Panc1 (cell line): ENCODE measurements at regions not wholly inside any gene's neighbourhood (a gene's known extent, or its start where the extent isn't known, plus 50 kb on each side); places are given as distances from the start of the nearest gene placed in this dataset.

Experiments
- ATAC-seq: fragments of 200-7000 bp; cut with Tn5 transposase; 2 replicates; pipeline ENCODE4 v1.9.1; 2020; ENCODE audit warnings: mild to moderate bottlenecking, moderate library complexity
- BruUV-seq: library from RNA; stranded (reverse); fragments of 400-500 nt; replicated peaks from 2 replicates; lab custom pipeline; 2021; lab: Mats Ljungman, UMichigan
- CTCF ChIA-PET: fragments of 300-600 bp; sonication (Branson Sonifier 250); formaldehyde crosslinking; loops from one replicate; lab custom pipeline; 2022; ENCODE audit warnings: antibody characterized with exemption; lab: Charles Lee
- POLR2A ChIA-PET: fragments of 300-600 bp; sonication (Branson Sonifier 250); formaldehyde crosslinking; loops from one replicate; lab custom pipeline; 2022; ENCODE audit warnings: antibody characterized with exemption; lab: Charles Lee
- DNase-seq: peaks from one replicate; pipeline ENCODE4 v3.0.0-alpha.2; 2010; ENCODE audit warnings: low read depth, low spot score
- H3K27ac ChIP-seq: 2 replicates; pipeline ENCODE4 v1.5.1; 2011; ENCODE audit warnings: mild to moderate bottlenecking, low read length, inconsistent platforms
- H3K27me3 ChIP-seq: fragments of 200-500 bp; sonication (Bioruptor generic); 2 replicates; pipeline ENCODE4 v1.6.0; 2014; ENCODE audit warnings: low read length, inconsistent platforms; ENCODE audit not compliant: control insufficient read depth, insufficient read depth
- H3K36me3 ChIP-seq: fragments of 200-500 bp; sonication (Bioruptor generic); 2 replicates; pipeline ENCODE4 v1.5.1; 2014; ENCODE audit warnings: inconsistent platforms, mild to moderate bottlenecking, low read length, moderate library complexity; ENCODE audit not compliant: control insufficient read depth, insufficient read depth
- H3K4me1 ChIP-seq: 2 replicates; pipeline ENCODE4 v1.5.1; 2011; ENCODE audit warnings: inconsistent platforms, mild to moderate bottlenecking, low read length, moderate library complexity; ENCODE audit not compliant: control insufficient read depth, insufficient read depth
- H3K4me3 ChIP-seq, 2 experiments: 2 replicates each; pipeline ENCODE4 v1.5.1; 2011 to 2012; ENCODE audit warnings: low read depth in 2 of 2, low read length in 2 of 2, mild to moderate bottlenecking in 2 of 2, inconsistent platforms in 1 of 2, moderate library complexity in 1 of 2
- H3K9me3 ChIP-seq: fragments of 200-500 bp; sonication (Bioruptor generic); 2 replicates; pipeline ENCODE4 v1.5.1; 2014; ENCODE audit warnings: low read depth, mild to moderate bottlenecking, inconsistent platforms, low read length, moderate library complexity; ENCODE audit not compliant: control insufficient read depth, insufficient read depth
- POLR2AphosphoS5 ChIP-seq: IDR thresholded peaks from 2 replicates; pipeline ENCODE4 v1.6.1; 2012; ENCODE audit warnings: mild to moderate bottlenecking, low read depth, low read length, moderate library complexity
- SIN3A ChIP-seq: IDR thresholded peaks from 2 replicates; pipeline ENCODE4 v1.6.1; 2012; ENCODE audit warnings: low read depth, mild to moderate bottlenecking, low read length, moderate library complexity, borderline replicate concordance; ENCODE audit not compliant: insufficient read depth
- TCF7L2 ChIP-seq: IDR thresholded peaks from 2 replicates; pipeline ENCODE4 v1.6.1; 2011; ENCODE audit warnings: mild to moderate bottlenecking, low read depth, low read length, inconsistent platforms
- in situ Hi-C: cut with HindIII; loops from 2 replicates; pipeline ENCODE4 v1.10.0; 2016; ENCODE audit warnings: low sequenced_read_pairs, low pct_unique_long_range_greater_than_20kb
- intact Hi-C: fragments of 100-400 bp; cut with micrococcal nuclease; formaldehyde crosslinking; loops from one replicate; pipeline ENCODE4 v1.10.0; 2022; ENCODE audit not compliant: unreplicated experiment
- TF ChIP-seq, protein P1 (sequence below), 2 experiments: IDR thresholded peaks; 2 replicates each; pipeline ENCODE4 v1.6.1; 2011 to 2012; ENCODE audit warnings: low read depth in 2 of 2, control low read depth in 1 of 2, low read length in 1 of 2, mild to moderate bottlenecking in 1 of 2, moderate library complexity in 1 of 2; ENCODE audit not compliant: insufficient read depth in 1 of 2
- TF ChIP-seq, protein P2 (sequence below): fragments of 450-650 bp; IDR thresholded peaks from 2 replicates; pipeline ENCODE4 v1.5.1; 2017; ENCODE audit warnings: mild to moderate bottlenecking

DNA sequence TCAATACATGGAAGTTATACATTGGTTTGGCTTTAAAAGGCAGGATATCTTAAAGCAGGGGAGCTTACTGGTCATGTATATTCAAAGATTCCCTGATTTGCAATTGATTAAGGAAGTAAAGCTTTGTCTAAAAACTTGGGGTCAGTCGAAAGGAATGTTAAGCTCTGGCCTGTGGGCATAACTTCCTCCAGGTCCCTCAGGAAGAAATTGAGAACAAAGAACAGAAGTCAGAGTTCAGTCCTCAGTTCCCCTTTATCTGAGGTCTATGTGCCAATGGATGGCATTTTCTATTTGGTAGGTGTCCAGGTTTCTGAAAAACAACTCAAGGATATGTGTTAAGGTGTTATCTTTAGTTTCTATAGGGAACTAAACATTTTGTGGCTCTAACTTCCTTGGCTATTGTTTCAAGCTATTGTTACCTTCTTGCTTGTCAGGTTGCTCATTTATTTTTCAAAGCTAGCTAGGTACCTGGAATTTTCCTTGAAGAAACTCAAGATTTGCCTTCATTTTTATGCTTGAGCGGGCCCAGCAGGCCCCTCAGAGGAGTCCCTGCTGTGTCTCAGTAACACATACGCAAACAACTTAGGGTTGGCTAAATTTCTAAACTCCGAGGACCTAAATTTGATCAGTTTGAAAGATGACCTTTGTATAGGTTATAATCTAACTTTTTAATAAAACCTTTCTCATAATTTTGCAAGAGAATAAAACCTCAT lies 135.0 kb upstream of the UBE2E2 start:
- CTCF ChIA-PET, result no interaction called here
- H3K4me3 ChIP-seq, result no peak overlapping the region
- no peaks in the 10 kb centered on the region for H3K4me1 ChIP-seq
- BruUV-seq, result no TSS peak
- no peak for ATAC-seq
- H3K27ac ChIP-seq, result no peak overlapping the region
- in situ Hi-C loops, result no loop called here
- no peaks in the 10 kb centered on the region for H3K9me3 ChIP-seq
- POLR2A ChIA-PET, result no interaction called here
- H3K27me3 ChIP-seq, result no peaks in the 10 kb centered on the region
- TF ChIP-seq, protein P1, sequence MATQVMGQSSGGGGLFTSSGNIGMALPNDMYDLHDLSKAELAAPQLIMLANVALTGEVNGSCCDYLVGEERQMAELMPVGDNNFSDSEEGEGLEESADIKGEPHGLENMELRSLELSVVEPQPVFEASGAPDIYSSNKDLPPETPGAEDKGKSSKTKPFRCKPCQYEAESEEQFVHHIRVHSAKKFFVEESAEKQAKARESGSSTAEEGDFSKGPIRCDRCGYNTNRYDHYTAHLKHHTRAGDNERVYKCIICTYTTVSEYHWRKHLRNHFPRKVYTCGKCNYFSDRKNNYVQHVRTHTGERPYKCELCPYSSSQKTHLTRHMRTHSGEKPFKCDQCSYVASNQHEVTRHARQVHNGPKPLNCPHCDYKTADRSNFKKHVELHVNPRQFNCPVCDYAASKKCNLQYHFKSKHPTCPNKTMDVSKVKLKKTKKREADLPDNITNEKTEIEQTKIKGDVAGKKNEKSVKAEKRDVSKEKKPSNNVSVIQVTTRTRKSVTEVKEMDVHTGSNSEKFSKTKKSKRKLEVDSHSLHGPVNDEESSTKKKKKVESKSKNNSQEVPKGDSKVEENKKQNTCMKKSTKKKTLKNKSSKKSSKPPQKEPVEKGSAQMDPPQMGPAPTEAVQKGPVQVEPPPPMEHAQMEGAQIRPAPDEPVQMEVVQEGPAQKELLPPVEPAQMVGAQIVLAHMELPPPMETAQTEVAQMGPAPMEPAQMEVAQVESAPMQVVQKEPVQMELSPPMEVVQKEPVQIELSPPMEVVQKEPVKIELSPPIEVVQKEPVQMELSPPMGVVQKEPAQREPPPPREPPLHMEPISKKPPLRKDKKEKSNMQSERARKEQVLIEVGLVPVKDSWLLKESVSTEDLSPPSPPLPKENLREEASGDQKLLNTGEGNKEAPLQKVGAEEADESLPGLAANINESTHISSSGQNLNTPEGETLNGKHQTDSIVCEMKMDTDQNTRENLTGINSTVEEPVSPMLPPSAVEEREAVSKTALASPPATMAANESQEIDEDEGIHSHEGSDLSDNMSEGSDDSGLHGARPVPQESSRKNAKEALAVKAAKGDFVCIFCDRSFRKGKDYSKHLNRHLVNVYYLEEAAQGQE (IDR thresholded peaks at IDR 0.05; ENCODE audit: insufficient read depth in 1 of 2, low read depth in 2 of 2, low read length in 1 of 2), result no peak
- TF ChIP-seq, protein P2, sequence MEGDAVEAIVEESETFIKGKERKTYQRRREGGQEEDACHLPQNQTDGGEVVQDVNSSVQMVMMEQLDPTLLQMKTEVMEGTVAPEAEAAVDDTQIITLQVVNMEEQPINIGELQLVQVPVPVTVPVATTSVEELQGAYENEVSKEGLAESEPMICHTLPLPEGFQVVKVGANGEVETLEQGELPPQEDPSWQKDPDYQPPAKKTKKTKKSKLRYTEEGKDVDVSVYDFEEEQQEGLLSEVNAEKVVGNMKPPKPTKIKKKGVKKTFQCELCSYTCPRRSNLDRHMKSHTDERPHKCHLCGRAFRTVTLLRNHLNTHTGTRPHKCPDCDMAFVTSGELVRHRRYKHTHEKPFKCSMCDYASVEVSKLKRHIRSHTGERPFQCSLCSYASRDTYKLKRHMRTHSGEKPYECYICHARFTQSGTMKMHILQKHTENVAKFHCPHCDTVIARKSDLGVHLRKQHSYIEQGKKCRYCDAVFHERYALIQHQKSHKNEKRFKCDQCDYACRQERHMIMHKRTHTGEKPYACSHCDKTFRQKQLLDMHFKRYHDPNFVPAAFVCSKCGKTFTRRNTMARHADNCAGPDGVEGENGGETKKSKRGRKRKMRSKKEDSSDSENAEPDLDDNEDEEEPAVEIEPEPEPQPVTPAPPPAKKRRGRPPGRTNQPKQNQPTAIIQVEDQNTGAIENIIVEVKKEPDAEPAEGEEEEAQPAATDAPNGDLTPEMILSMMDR, result no peak
- TF ChIP-seq TCF7L2 (no peak), SIN3A (no peak), POLR2AphosphoS5 (no peak)
- DNase-seq, result no peak
- intact Hi-C loops, result no loop called here
- H3K36me3 ChIP-seq, result no peaks in the 10 kb centered on the region

DNA sequence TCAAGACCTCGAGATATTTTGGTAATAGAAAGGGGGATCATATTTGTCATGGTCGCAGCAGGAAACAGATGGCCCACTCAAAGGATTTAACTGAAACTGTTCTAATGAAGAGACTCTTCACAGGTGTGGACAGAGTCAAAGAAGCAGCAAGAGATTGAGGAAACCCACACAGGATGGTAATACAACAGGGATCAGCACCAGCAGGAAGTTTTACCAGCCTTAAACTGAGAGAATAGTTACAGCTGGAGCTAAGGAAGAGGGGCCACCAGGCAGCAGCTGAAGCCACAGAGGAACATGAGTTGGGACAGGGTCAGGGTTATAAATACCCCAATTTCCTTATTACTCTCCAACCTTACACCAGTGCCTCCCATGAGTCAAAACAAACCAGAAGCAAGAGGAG lies 131.8 kb upstream of the UBE2E2 start:
- BruUV-seq, result no TSS peak
- TF ChIP-seq, protein P1 (IDR thresholded peaks at IDR 0.05; ENCODE audit: insufficient read depth in 1 of 2, low read depth in 2 of 2, low read length in 1 of 2), result no peak
- TF ChIP-seq, protein P2, result no peak
- TF ChIP-seq SIN3A (no peak), POLR2AphosphoS5 (no peak), TCF7L2 (no peak)
- no peaks in the 10 kb centered on the region for H3K27me3 ChIP-seq
- ATAC-seq, result no peak
- H3K27ac ChIP-seq, result no peak overlapping the region
- H3K4me1 ChIP-seq, result no peaks in the 10 kb centered on the region
- H3K9me3 ChIP-seq, result no peaks in the 10 kb centered on the region
- H3K4me3 ChIP-seq, result no peak overlapping the region
- CTCF ChIA-PET, result no interaction called here
- intact Hi-C loops (no loop called here), in situ Hi-C loops (no loop called here)
- H3K36me3 ChIP-seq, result no peaks in the 10 kb centered on the region
- DNase-seq, result no peak
- POLR2A ChIA-PET, result no interaction called here
